GM18519 (cell line): ENCODE measurements at regions not wholly inside any gene's neighbourhood (a gene's known extent, or its start where the extent isn't known, plus 50 kb on each side); places are given as distances from the start of the nearest gene placed in this dataset.
"Not testable (repeated sequence)": the region's sequence is repeated elsewhere in the genome, so short reads cannot be mapped to it uniquely, and the experiment has no call there.

Experiments used
- ATAC-seq: cut with Tn5 transposase; IDR thresholded peaks from one replicate; pipeline ENCODE4 v1.9.1; 2021; ENCODE audit warnings: mild to moderate bottlenecking, moderate library complexity; ENCODE audit not compliant: unreplicated experiment, low FRiP score

DNA sequence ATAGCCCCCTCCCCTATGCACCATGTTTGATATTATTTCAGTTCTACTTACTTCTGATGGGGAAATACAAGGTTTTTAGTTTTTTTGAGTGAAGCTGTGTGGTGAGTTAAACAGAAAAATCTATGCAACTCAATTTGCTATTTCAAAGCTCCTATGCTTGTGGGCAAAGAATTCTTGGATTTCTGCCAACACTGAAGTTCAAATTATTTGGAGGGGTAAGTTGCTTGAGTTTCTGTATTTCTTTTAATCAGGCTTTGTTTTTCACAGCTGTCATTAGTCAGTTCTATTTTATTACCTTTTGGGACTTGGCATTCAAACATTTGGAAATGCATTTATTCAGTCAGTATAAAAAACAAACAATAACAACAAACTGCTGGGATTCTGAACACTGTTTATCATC is 407.5 kb upstream of the MGAT4C start:
- no peak for ATAC-seq

DNA sequence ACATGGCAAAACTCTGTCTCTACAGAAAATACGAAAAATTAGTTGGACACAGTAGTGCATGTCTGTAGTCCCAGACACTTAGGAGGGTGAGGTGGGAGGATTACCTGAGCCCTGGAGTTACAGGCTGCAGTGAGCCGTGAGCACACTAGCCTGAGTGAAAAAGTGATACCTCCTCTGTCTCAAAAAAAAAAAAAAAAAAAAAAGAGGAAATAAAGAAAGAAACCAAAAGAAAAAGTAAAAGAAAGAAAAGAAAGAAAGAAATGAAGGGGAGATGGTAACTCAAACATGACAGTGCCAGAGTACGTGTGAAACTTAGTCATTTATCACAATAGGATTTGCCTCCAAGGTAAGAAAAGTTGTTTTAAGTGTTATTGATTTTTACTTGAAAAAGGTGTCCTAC is 407.0 kb upstream of the MGAT4C start:
- ATAC-seq: no peak

DNA sequence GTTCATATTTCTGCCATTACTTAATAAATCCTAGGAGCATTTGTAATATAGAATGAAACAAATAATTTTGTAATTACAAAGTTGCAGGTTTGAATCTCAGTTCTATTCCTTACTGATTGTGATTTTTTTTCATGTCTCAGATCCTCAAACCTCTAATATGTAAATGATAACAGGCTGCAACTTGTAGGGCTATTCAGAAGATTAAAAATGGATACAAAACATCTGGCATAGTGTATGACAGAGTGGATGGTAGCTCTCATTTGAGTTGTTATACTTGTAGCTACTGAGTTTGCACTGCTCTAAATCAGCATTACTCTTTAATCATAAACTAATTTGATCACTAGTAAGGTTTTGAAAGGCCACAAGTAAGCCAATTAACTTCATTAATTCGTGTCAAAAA is 406.3 kb upstream of the MGAT4C start:
- ATAC-seq: no peak

DNA sequence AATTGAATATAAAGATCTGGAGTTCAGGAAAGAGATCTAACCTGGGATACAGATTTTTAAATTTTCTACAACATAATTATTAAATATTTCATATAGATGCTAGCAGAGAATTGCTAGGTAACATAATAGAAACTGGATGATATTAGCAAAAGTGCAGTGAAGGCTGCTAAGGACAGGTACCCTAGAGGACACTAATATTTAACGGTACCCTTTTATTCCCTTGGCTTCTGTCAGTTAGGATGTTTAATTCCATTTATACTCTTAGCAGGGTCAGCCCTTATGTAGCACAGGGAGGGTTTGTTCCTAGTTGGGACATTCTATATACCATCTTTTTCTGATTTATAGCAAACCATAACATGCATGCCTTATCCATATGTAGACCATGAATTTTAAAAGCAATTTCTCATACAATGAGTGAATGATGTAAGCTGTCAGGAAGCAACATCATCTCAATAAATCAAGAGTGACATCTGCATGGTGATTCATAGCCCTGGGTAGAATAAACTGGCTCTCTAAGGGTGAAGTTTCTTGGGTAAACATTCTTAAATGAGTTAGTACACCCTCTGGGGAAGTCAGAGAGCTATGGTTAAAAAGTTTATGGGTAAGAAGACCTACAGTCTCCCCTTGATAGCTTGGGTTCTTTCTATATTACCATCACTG is 404.4 kb upstream of the MGAT4C start:
- ATAC-seq: no peak

DNA sequence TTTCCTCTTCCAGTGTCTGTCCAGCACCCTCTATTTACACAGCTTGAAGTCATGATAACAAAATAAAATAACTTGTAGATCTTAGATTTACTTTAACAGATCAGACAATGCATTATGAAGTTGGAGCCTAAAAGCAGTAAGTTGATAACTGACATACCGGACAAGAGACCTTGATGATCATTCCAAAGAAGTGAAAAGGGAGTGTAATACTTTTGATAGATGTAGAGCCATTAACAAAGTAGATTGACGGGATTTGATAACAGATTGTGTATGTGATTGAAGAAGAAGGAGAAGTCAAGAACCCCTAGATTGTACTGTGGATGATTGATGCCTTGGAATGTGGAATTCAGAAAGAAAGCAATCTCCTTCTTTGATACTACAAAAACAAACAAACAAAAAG is 403.8 kb upstream of the MGAT4C start:
- ATAC-seq: no peak

DNA sequence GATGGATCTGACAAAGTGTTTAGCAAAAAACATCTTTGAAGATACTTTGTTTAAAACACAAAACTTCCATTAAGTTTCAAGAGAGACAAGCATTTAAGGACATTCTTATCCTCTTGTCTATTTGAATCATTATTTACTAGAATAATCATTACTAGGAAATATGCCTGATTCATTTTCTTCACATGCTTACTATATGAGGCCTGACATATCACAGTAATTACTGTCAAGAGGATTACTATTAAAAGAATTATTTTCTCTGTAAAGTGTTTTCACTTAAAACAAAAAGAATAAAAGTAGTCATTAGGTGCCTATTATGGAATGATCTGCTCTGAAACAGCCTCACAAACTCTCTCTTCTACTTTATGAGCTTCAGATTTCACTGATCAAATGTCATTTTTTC is 402.1 kb upstream of the MGAT4C start:
- no peak for ATAC-seq

DNA sequence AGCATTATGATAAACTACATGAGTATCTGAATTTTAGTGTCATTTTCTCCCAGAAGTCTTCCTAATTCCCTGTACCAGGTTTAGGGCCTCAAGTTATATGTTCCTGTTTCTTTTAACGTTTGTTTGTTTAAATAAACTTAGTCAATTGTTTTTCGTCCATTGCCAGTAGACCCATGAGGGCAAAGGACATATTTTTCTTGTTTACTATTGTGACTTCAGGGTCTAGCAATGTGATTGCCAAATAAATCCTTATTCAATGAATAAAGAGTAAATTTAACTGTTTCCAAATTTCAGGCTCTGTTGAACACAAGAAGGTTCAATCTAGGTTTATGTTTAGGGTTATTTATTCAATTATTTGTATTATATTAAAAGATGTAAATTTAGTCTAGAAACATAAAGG is 391.6 kb upstream of the MGAT4C start:
- no peak for ATAC-seq

DNA sequence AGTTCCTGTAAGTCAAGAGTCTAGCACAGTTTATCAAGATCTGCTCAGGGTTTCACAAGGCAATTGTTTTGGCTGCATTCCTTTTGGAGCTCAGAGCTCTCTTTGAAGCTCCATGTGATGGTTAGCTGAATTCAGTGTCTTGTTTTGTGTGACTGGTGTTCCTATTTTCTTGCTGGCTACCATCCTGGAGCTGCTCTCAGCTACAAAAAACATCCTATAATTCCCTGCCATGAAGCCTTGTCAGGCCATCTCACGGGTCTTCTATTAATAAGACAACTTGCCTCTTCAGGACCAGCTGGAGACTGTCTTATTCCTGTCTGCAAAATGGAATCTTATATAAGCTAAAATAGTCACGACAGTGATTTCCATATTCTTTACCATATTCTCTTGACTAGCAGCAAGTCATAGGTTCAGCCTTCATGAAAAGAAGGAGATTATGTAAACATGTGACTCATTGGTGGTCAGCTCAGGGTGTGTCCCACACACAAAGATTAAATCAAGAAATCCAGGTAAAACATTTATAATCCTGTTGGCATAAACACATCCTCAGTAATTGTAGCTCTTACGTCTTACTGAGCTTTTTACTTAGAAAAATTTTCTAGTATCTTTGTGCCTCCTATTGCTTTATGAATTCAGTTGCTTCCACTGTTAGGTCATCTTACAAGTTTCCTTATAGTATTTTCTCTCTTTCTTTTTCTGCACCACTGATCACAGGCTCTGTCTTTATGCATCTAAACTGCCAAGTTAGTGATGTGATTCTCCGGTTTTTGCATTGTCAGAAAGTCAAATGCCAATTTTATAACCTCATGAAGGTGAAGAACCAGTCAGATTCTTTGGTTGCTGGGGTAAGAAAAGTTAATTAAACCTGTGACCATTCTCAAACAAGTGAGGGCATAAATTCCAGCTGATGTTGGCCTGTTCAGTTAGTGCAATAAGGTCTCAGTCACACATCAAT is 378.5 kb upstream of the MGAT4C start:
- no peak for ATAC-seq

DNA sequence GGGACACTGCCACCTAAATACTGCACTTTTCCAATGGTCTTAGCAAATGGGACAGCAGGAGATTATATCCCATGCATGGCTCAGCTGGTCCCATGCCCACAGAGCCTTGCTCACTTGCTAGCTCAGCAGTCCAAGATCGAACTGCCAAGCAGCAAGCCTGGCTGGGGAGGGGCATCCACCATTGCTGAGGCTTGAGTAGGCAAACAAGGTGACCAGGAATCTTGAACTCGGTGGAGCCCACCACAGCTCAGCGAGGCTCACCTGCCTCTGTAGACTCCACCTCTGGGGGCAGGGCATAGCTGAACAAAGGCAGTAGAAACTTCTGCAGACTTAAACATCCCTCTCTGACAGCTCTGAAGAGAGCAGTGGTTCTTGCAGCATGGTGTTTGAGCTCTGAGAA is 370.8 kb upstream of the MGAT4C start:
- no peak for ATAC-seq

DNA sequence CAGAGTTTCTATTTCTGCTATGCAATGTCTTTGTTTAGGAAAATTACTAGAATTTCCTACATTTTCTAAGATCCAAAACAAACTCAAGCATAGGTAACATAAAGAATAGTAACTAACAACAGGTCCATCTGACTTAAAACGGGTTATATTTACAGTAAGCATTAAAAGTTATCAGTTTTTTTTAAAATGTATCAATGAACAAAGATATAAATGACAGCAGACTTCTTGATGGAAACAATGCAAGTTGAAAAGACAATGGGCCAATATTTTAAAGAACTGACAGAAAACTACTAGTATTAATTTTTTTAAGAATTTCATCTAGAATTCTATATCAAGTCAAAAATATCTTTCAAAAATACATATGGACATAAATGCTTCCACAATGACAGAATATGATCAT is 367.1 kb upstream of the MGAT4C start:
- no peak for ATAC-seq

DNA sequence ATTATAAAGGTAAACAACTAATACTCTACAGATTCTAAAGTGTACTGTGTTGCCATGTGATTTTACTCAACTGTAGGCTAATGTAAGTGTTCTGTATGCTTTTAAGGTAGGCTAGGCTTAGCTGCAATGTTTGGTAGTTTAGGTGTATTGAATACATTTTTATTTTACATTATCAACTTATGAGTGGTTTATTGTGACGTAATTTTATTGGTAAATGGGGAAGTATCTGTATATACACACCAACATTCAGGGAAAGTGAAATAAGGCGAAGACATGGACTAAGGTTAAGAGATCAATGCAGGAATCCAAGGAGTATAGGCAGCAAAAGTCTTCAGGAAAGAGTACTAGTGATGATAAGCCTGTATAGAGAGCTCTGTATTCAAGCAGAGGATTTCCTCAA is 365.8 kb upstream of the MGAT4C start:
- no peak for ATAC-seq

DNA sequence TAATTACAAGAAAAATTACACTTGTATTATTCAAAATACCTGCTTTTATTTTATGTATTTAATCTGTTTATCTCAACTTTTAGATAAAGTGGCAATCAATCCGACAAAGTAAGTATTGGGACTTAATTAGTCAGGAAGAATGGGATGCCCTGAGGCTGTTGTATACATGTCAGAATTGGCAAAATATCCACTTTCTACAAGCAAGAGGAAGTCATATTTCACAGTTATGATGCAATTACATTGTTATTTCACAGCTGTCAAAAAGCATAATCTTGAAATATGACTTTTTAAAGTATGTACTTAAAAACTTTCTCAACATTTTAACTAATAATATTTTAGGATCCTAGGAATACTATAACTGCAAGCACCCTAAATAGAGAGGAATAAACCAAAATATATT is 357.1 kb upstream of the MGAT4C start:
- no peak for ATAC-seq

DNA sequence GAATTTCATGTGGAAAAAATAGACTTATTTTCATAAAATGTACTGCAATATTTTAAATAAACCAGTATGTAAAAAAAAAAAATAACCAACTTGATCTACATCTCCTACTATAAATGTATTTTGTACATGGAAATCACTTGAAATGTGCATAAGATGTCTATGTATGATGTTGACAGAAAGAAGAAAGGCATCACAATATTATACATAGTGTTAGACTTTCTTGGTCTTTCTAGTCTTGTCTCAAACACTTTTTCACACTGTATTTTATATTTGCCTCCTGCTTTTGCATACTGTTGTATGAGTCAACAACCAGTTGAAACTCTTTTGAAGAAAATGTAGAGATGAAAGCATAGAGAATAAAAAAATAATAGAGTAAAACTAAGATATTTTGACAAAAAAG is 352.4 kb upstream of the MGAT4C start:
- ATAC-seq: no peak

DNA sequence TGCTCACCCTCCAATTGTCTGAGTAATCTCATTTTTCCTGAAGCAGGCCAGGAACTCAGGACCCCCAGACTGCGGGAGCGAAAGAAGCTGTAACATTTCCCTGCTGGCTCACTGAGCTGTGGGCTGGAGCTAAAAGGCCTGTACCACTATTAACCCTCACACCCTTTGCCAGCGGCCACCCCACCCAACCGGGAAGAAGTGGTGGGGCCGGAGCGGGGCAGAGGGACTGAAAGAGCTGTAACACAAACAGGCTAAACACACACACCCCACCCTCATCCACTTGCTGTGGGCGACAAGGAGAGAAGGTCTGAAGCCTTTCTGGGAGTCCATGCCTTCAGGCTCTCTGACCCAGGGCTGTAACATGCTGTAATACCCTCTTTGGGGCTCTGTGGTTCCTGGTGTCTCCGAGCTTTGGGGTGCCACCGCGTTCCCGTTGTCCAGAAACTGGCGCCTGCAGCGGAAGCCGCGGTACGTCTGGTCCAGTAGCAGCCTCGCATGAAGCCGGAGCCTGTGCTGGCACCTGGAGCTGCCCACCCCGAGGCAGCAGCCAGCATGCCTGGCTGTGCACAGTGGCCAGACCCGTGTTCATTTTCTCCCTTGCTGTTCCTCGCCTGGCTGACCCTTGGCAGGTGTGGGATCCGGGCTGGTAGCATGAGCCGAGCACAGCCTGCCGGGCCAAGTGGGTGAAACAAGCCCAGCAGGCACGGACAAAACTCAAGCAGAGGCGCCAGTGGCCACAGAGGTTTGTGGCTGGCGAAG is 345.5 kb upstream of the MGAT4C start:
- ATAC-seq: no peak

DNA sequence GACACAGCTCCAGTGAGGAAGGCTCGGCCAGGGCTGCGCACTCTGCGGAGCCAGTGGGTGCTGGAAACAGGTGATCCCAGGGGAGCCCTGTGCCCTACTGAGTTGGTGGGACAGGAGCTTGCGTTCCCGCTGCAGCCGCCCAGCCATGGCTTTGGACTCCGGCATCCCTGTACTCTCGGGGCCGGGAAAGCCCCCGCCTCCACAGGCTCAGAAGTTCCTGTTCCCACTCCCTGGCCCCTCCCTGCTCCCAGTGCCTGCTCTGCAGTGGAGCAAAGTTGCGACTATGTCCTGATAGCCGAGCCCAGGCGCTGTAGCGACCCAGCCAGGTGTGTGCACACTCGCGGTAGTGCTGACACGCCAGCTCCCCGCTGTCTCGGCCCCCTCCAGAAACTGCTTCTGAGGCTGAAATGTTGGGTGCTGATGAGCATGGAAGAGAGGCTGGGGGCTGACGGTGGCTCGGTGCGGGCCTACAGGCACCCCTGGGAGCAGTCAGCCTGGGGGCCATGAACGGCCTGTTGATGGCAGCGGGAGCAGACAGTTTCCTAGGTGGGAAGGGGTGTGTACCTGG is 344.6 kb upstream of the MGAT4C start:
- no peak for ATAC-seq

DNA sequence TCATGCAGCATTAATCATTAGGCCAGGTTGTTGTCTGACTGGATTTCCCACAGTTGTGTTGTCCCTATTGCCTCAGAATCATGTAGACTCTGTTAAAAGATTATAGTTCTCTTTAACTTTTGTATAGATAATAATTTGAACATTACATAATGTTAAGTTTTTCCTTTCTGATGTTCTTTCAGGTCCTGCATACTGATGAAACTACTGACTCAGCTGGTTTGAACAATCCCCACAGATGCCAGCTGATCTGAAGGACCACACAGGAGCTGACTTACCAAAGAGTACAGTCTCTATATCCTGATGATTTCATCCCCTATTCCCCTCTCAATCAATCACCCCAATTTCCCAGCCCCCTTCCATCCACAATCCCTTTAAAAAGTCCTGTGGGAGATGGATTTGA is 341.2 kb upstream of the MGAT4C start:
- no peak for ATAC-seq

DNA sequence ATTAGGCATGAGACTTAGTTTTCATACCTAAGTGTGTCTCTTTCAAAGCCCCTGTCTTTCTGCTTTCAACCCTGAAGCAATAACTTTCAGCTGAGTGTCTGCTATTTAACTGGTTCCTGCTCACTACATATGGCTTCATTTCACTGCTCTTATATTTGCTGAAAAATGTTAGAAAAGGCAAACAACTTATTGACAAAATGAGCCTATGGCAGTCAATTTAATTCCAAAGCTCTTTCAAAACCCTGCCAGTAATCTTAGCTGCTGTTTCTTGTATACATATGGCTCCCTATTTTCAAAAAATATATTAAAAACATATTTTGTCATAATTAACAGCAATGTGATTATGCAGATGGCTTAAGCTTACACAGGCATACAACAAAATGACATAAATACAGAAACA is 334.1 kb upstream of the MGAT4C start:
- no peak for ATAC-seq

DNA sequence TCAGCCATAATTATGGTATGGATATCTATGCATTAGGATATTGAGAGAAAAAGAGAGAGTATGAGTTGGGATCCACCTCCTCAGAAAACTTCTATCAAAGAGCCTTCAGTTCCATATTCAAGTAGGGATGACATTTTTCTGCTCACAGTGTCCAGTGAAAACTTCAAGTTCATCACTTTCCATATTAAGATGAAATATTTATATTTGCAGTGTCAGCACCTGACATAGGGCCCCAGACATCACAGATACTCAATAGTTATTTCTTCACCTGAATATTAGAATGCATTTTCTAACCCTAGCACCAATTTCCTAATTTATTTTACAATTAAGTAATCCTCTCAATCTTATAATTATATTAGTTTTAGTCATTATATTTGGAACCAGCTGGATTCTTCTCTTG is 318.0 kb upstream of the MGAT4C start:
- ATAC-seq: no peak

DNA sequence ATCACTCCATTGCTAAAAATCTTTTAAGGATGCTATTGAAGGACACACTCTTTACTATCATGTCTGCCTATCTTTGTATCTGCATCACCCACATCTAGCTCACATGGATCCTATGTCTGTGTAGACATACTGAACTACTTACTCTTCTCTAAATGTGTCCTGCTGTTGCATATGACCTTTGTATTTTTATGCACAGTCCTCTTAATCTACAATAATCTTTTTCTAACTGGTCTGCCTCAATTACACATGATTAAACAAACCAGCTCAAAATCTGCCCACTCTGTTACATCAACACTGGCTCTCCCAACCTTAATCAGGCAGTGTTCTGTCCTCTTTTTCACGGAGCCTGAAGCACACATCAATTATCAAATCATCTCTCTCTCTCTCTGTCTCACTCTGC is 316.3 kb upstream of the MGAT4C start:
- ATAC-seq: no peak

DNA sequence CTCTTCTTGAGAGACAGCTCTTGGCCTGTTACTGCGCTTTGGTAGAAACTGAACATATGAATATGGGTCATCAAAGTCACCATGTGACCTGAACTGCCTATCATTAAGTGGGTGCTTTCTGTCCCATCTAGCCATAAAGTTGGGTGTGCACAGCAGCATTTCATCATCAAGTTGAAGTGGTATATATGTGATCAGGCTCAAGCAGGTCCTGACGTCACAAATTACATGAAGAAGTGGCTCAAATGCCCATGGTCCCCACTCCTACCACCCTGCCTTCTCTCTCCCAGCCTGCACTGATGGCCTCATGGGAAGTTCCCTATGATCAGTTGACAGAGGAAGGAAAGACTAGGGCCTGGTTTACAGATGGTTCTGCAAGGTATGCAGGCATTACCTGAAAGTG is 308.8 kb upstream of the MGAT4C start:
- no peak for ATAC-seq

DNA sequence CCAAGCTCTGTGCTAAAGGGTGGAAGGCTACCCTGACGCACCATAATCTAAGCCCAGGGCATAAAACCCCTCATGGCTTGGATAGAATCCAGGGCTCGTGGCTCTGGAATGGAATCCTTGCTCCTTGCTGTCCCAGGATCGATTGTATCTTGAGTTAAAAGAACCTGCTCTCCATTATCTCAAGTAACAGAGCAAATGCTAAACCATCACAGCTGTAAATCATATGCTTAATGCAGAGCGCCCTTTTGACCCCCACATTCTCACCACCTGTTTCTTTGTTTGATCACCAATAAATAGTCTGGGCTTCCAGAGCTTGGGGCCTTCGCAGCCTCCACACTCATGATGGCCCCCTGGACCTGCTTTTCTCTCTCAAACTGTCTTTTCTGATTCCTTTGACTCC is 299.3 kb upstream of the MGAT4C start:
- ATAC-seq: not testable (repeated sequence)
